Jurkat, Clone E6-1 (cell line): ENCODE measurements at regions not wholly inside any gene's neighbourhood (a gene's known extent, or its start where the extent isn't known, plus 50 kb on each side); places are given as distances from the start of the nearest gene placed in this dataset.

Source experiments
- DNase-seq: peaks from one replicate; pipeline ENCODE4 v3.0.0-alpha.2; 2011; ENCODE audit warnings: low read depth, low spot score
- H3K4me3 ChIP-seq: 2 replicates; pipeline ENCODE4 v1.5.1; 2011; ENCODE audit warnings: mild to moderate bottlenecking, low read length, control low read depth, moderate library complexity

GRCh38 chr14:71590131-71590530, 342.1 kb upstream of the RGS6 start:
- no peak overlapping the region for H3K4me3 ChIP-seq
- DNase-seq, result no peak

GRCh38 chr14:71591231-71591630, 341.0 kb upstream of the RGS6 start:
- H3K4me3 ChIP-seq, result no peak overlapping the region
- no peak for DNase-seq

DNA sequence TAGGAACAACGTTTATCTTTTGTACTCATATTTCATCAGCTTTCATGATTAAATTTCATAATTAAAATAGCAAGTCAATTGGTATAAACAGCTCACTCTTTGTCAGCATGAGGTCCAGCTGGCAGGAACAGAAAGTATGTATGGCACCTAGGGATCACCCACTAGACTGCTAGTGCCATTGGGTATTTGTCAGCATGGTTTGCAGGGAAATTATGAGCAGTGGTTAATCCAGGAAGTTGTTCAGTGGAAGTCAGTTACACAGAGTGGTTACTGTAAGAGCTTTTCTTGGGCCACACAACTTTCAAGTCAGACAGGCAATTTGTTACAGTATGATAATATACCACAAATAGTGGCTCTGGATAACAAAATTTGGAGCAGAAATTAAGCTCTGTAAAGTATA, 340.3 kb upstream of the RGS6 start:
- peak overlapping the region; percentile 13; the same call in 1 of the 2 replicates for H3K4me3 ChIP-seq

GRCh38 chr14:71592361-71592760, 339.9 kb upstream of the RGS6 start:
- no peak overlapping the region; the same call in 1 of the 2 replicates for H3K4me3 ChIP-seq
- DNase-seq, result no peak

More for the DNA sequence above, 340.3 kb upstream of the RGS6 start:
- peak; percentile 90 for DNase-seq

- no peak for DNase-seq
- H3K4me3 ChIP-seq, result no peak overlapping the region
Observed at GRCh38 chr14:71593966-71594365, 338.3 kb upstream of the RGS6 start.

GRCh38 chr14:71594821-71595220, 337.4 kb upstream of the RGS6 start:
- peak; percentile 88 for DNase-seq
- no peak overlapping the region for H3K4me3 ChIP-seq

- no peak overlapping the region for H3K4me3 ChIP-seq
- DNase-seq, result no peak
Observed at GRCh38 chr14:71595441-71595840, 336.8 kb upstream of the RGS6 start.

DNA sequence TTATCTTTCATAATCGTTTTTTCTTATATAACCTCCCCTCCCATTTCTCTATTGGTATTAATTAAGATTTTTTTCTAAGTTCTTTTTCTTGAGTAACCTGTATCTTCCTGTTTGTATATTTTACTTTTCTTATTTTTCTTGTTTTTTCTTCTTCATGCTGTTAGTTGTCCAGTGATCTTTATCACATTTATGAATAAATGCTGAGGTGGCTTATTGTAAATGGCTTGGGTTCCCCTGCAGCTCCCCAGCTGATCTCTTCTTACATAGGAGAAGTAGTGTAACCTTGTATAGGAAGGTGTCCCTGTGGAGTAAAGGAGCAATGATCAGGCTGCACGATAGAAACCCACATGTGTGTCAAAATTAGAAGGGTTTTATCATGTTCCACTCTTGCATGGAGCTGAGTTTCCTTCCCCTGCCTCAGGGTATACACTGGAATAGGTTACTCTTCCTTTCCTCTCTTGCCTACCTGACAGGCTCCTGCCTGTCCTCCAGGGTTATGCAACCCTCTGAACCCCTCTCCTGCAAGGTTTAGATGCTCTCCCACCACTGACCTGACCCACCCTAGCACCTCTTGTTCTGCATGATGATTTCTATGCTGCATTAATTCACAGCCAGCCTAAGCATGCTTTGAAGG, 334.8 kb upstream of the RGS6 start:
- no peak for DNase-seq
- H3K4me3 ChIP-seq, result no peak overlapping the region

GRCh38 chr14:71597955-71598660, 334.1 kb upstream of the RGS6 start:
- no peak overlapping the region for H3K4me3 ChIP-seq
- peak; percentile 41 for DNase-seq

- H3K4me3 ChIP-seq, result no peak overlapping the region
- no peak for DNase-seq
Observed at GRCh38 chr14:71600309-71600708, 331.9 kb upstream of the RGS6 start.

GRCh38 chr14:71602524-71602923, 329.7 kb upstream of the RGS6 start:
- H3K4me3 ChIP-seq, result no peak overlapping the region
- DNase-seq, result no peak

- no peak for DNase-seq
- no peak overlapping the region for H3K4me3 ChIP-seq
Observed at GRCh38 chr14:71604231-71604630, 328.0 kb upstream of the RGS6 start.

DNA sequence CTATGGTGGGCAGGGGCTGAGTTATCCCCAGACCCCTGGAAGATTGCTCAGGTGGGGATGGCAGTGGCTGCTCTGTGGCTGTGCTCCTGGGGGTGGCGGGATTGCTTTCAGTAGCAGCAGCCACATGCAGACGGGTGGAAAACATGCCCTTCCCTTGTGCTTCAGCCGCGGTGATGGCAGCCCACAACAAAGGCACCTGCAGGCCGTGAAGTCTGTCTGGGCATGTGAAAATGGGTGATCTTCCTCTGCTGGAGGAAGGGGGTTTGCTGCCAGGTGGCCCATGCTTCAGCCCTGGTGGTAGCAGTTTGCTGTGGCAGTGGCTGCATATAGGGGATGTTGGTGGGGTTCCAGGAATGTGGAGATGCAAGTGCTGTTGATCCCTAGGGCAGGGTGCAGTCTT, 326.2 kb upstream of the RGS6 start:
- peak; percentile 90 for DNase-seq
- no peak overlapping the region for H3K4me3 ChIP-seq

DNA sequence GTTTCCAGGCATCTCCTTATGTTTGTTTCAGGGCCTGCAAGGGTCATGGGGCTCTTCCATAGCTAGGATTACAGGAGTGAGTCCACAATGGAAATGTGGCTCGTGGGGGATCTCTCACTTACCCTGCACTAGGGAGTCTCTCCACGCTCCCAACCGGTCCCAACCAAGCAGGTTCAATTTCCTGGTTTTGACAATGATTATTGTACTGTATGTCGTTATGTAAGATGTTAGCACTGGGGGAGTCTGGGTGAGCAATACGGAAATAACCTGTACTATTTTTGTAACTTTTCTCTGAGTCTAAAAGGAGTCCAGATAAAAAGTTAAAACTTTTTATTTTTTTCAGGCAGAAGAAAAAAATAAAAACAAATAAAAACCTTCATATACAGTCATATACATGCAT, 325.7 kb upstream of the RGS6 start:
- no peak overlapping the region for H3K4me3 ChIP-seq
- DNase-seq, result no peak

DNA sequence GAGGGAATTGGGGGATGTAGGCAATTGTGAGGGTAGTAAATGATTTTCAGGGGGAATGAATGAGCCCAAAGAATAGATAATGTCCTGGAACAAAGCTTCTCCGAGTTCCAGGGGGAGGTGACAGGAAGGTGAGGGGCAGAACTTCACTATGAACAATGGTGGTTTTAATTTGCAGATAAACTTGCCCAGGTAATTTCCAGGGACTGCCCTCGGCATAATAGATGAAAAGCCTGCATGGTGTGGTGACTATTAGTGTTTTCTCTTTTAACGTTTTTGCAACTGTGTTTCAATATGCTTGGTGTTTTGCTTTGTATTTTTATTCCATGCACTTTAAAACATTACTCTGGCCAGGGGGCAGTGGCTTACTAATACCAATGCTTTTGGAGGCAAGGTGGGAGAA, 325.2 kb upstream of the RGS6 start:
- H3K4me3 ChIP-seq, result no peak overlapping the region
- DNase-seq, result no peak

- no peak overlapping the region for H3K4me3 ChIP-seq
- no peak for DNase-seq
Observed at GRCh38 chr14:71610149-71610548, 322.1 kb upstream of the RGS6 start.

GRCh38 chr14:71610797-71611196, 321.4 kb upstream of the RGS6 start:
- no peak for DNase-seq
- no peak overlapping the region for H3K4me3 ChIP-seq

DNA sequence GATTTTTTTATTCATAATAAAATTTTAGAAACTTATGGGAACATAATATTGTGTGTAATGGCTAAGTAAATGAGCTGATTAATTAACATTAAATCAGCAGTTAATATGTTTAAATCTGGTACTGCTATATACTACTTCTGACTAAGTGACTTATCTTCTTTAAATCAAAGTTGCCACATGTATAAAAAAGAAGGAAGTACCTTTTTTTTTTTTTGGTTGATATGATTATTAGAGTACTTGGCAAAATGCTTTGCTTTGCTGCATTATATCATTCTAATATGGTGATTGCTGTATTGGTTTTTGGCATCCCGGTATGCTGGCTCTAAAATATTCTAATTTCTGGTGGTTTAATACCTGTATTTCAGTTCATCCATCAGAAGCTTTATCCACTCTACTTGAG, 319.1 kb upstream of the RGS6 start:
- H3K4me3 ChIP-seq, result no peak overlapping the region
- DNase-seq, result no peak

DNA sequence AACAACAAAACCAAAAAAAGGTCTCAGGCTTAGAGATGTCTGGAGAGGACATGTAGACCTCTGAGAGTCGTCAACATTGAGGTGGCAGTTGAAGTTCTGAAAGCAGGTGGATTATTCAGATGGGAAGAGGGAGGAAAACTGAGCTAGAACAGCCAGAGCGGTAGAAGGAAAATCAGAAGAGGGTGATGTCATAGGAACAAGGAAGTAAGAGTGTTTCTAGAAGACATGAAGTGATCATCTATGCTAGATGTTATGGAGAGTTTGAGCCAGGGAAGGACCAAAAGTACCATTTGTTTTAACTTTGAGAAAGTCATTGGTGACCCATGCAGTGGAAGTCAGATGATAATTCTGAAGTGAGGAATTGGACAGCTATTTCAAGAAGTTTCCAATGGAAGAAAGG, 316.2 kb upstream of the RGS6 start:
- H3K4me3 ChIP-seq, result no peak overlapping the region
- no peak for DNase-seq

- DNase-seq, result no peak
- H3K4me3 ChIP-seq, result no peak overlapping the region
Observed at GRCh38 chr14:71618047-71618446, 314.2 kb upstream of the RGS6 start.

GRCh38 chr14:71618716-71619115, 313.5 kb upstream of the RGS6 start:
- DNase-seq, result no peak
- H3K4me3 ChIP-seq, result no peak overlapping the region
